ENCODE measurements at regions not wholly inside any gene's neighbourhood (a gene's known extent, or its start where the extent isn't known, plus 50 kb on each side); places are given as distances from the start of the nearest gene placed in this dataset.

- Histone ChIP-seq H4K20me1 (ENCODE audit: insufficient read depth) (no peaks in the 10 kb centered on the region), H3K9me2 (no peaks in the 10 kb centered on the region), H3K4me3 (ENCODE audit: low read depth in 2 of 2, low read length in 1 of 2) (no peak overlapping the region), H3K9ac (no peak overlapping the region), H3K4me2 (no peak overlapping the region), H3K79me2 (ENCODE audit: insufficient read depth) (no peaks in the 10 kb centered on the region), H3K27me3 (ENCODE audit: insufficient read depth) (no peaks in the 10 kb centered on the region), H3K4me1 (ENCODE audit: control insufficient read depth in 1 of 2, insufficient read depth in 2 of 2, low read depth in 1 of 2, low read length in 1 of 2) (no peaks in the 10 kb centered on the region; a peak in 1 of 4 replicates), H3K9me3 (no peaks in the 10 kb centered on the region), H3K36me3 (replicated peaks in 1 of 2; ENCODE audit: control insufficient read depth in 1 of 2, insufficient read depth in 2 of 2, low read length in 1 of 2) (no peaks in the 10 kb centered on the region), H3K27ac (ENCODE audit: low read depth in 2 of 2, low read length in 1 of 2) (no peak overlapping the region), H3F3A (replicated peaks; ENCODE audit: insufficient read depth) (no peaks in the 10 kb centered on the region), H2AFZ (ENCODE audit: low read depth) (no peak overlapping the region)
- ChIA-PET CTCF (no interaction called here), POLR2A (no interaction called here)
- TF ChIP-seq YY1 (IDR thresholded peaks at IDR 0.05; ENCODE audit: low read depth) (no peak), MAX (IDR thresholded peaks at IDR 0.05; ENCODE audit: low read depth) (no peak), ZBTB33 (IDR thresholded peaks at IDR 0.05; ENCODE audit: borderline replicate concordance, low read depth) (no peak), FOXM1 (IDR thresholded peaks at IDR 0.05; ENCODE audit: low read depth) (no peak), SIN3A (IDR thresholded peaks at IDR 0.05; ENCODE audit: borderline replicate concordance, low read depth, low read length) (no peak), RAD21 (IDR thresholded peaks at IDR 0.05; ENCODE audit: low read length) (no peak), FOSL2 (IDR thresholded peaks at IDR 0.05; ENCODE audit: borderline replicate concordance, low read depth) (no peak), TEAD4 (IDR thresholded peaks at IDR 0.05; ENCODE audit: borderline replicate concordance, insufficient read depth) (no peak), MXI1 (IDR thresholded peaks at IDR 0.05; ENCODE audit: low read depth, low read length) (no peak), REST (IDR thresholded peaks at IDR 0.05; ENCODE audit: low read depth, low read length) (no peak), EP300 (IDR thresholded peaks at IDR 0.05; ENCODE audit: borderline replicate concordance in 1 of 2, low read depth in 1 of 2, low read length in 1 of 2) (no peak), RFX5 (IDR thresholded peaks at IDR 0.05; ENCODE audit: low read length) (no peak)
- DNase-seq: no peak
- WGBS (ENCODE audit: low lambda C conversion rate): 30% methylated on average over 9 of the region's 9 CpGs
Measured at GRCh38 chr2:66236067-66236685, 198.7 kb upstream of the MEIS1 start.
